ENCODE measurements at regions not wholly inside any gene's neighbourhood (a gene's known extent, or its start where the extent isn't known, plus 50 kb on each side); places are given as distances from the start of the nearest gene placed in this dataset.

GRCh38 chr12:58041441-58041840, 100.1 kb downstream of the ATP23 start:
- Histone ChIP-seq H3K4me3 (no peak overlapping the region), H3K27me3 (ENCODE audit: low read depth) (no peaks in the 10 kb centered on the region), H3K9me3 (peaks cover 2% of the 10 kb centered on the region), H3K4me1 (no peaks in the 10 kb centered on the region), H3K36me3 (replicated peaks) (no peaks in the 10 kb centered on the region)
- no peak for DNase-seq (ENCODE audit: low spot score in 2 of 2)
- in situ Hi-C loops (cut with MboI; ENCODE audit: low sequenced_read_pairs): no loop called here

- Histone ChIP-seq H3K4me3 (no peak overlapping the region), H3K27me3 (ENCODE audit: low read depth) (no peaks in the 10 kb centered on the region), H3K4me1 (no peaks in the 10 kb centered on the region), H3K36me3 (replicated peaks) (no peaks in the 10 kb centered on the region), H3K9me3 (no peaks in the 10 kb centered on the region)
- no peak for DNase-seq (ENCODE audit: low spot score in 2 of 2)
- in situ Hi-C loops (cut with MboI; ENCODE audit: low sequenced_read_pairs): no loop called here
Observed at GRCh38 chr12:58044966-58045365, 103.6 kb downstream of the ATP23 start.

GRCh38 chr12:58046271-58046670, 104.9 kb downstream of the ATP23 start:
- Histone ChIP-seq H3K36me3 (replicated peaks) (no peaks in the 10 kb centered on the region), H3K4me3 (no peak overlapping the region), H3K27me3 (ENCODE audit: low read depth) (no peaks in the 10 kb centered on the region), H3K9me3 (no peaks in the 10 kb centered on the region), H3K4me1 (no peaks in the 10 kb centered on the region)
- no peak for DNase-seq (ENCODE audit: low spot score in 2 of 2)
- in situ Hi-C loops (cut with MboI; ENCODE audit: low sequenced_read_pairs): no loop called here

DNA sequence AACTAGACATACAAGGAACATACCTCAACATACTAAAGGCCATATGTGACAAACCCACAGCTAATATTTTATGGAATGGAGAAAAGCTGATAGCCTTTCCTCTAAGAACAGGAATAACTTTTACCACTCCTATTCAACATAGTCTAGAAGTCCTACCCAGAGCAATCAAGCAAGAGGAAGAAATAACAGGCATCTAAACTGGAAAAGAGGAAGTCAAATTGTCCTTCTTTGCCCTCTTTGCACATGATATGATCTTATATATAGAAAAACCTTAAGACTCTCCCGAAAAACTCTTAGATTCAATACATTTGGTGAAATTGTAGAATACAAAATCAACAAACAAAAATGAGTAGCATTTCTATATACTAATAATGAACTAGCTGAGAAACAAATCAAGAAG, 110.0 kb downstream of the ATP23 start:
- Histone ChIP-seq H3K27me3 (ENCODE audit: low read depth) (no peaks in the 10 kb centered on the region), H3K4me3 (no peak overlapping the region), H3K36me3 (replicated peaks) (no peaks in the 10 kb centered on the region), H3K4me1 (no peaks in the 10 kb centered on the region), H3K9me3 (no peaks in the 10 kb centered on the region)
- in situ Hi-C loops (cut with MboI; ENCODE audit: low sequenced_read_pairs): no loop called here
- no peak for DNase-seq (ENCODE audit: low spot score in 2 of 2)

GRCh38 chr12:58064666-58065065, 123.3 kb downstream of the ATP23 start:
- Histone ChIP-seq H3K36me3 (replicated peaks) (no peaks in the 10 kb centered on the region), H3K27me3 (ENCODE audit: low read depth) (no peaks in the 10 kb centered on the region)
- in situ Hi-C loops (cut with MboI; ENCODE audit: low sequenced_read_pairs): no loop called here

GRCh38 chr12:58066296-58066695, 124.9 kb downstream of the ATP23 start:
- no peaks in the 10 kb centered on the region for H3K9me3 ChIP-seq
- no peak for DNase-seq (ENCODE audit: low spot score in 2 of 2)
- in situ Hi-C loops (cut with MboI; ENCODE audit: low sequenced_read_pairs): no loop called here

More at GRCh38 chr12:58064666-58065065, 123.3 kb downstream of the ATP23 start:
- Histone ChIP-seq H3K9me3 (no peaks in the 10 kb centered on the region), H3K4me1 (no peaks in the 10 kb centered on the region), H3K4me3 (no peak overlapping the region)
- DNase-seq (ENCODE audit: low spot score in 2 of 2): no peak

DNA sequence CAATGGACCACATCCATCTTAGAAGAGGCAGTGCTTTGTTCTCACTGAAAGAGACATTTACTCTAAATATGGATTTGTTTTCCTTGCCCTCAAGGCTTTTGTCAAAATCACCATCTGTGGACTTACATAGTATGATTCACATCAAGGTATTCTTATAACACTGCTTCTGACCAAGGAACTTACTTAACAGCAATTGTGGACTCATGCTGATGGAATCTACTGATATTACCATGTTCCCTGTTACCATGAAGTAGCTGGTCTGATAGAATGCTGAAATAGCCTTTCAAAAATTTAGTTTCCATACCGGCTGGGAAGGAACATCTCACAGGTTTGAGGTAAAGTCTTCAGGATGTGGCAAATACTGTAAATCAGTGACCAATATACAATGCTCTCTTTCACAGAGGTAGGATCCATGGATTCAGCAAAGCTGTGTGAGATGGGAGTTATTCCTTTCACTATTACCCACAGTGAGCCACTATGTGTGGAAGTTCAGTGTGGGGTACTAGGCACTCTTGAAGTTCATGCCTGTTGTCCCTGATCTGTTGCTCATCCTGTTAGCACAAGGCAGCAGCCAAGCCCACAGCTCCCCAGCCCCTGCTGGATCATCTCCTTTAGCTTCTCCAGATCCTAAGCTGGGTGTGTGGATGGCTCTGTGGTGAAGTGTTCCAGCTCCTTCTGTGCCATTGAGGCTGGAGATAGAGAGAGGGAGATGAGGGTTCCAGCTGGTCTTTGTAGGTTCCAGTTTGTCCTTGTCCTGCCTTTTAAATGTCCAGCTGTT, 126.4 kb downstream of the ATP23 start:
- H3K4me3 ChIP-seq: no peak overlapping the region
- no peaks in the 10 kb centered on the region for H3K36me3 ChIP-seq (replicated peaks)
- H3K27me3 ChIP-seq (ENCODE audit: low read depth): no peaks in the 10 kb centered on the region
- no peaks in the 10 kb centered on the region for H3K4me1 ChIP-seq
- no peaks in the 10 kb centered on the region for H3K9me3 ChIP-seq
- in situ Hi-C loops (cut with MboI; ENCODE audit: low sequenced_read_pairs): no loop called here
- no peak for DNase-seq (ENCODE audit: low spot score in 2 of 2)

More at GRCh38 chr12:58066296-58066695, 124.9 kb downstream of the ATP23 start:
- no peaks in the 10 kb centered on the region for H3K4me1 ChIP-seq
- H3K4me3 ChIP-seq: no peak overlapping the region
- H3K36me3 ChIP-seq (replicated peaks): no peaks in the 10 kb centered on the region
- no peaks in the 10 kb centered on the region for H3K27me3 ChIP-seq (ENCODE audit: low read depth)

DNA sequence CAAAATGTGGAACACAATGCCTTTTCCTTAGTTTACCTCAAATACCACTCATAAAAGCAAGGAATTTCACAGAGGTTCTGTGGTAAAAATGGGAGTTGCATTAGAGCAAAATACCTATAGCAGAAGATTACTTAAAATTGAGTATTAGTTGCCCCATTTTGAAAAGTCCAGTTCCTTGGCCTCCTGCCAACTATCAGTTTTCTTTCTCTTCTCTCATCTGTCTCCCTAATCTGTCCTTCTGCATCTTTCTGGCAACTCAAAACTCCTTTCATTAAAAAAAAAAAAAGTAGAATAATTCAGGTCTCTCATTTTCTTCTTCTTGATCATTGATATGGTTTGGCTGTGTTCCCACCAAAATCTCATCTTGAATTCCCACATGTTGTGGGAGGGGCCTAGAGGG, 127.3 kb downstream of the ATP23 start:
- Histone ChIP-seq H3K27me3 (ENCODE audit: low read depth) (no peaks in the 10 kb centered on the region), H3K4me3 (no peak overlapping the region), H3K4me1 (no peaks in the 10 kb centered on the region), H3K36me3 (replicated peaks) (no peaks in the 10 kb centered on the region), H3K9me3 (no peaks in the 10 kb centered on the region)
- in situ Hi-C loops (cut with MboI; ENCODE audit: low sequenced_read_pairs): no loop called here
- DNase-seq (ENCODE audit: low spot score in 2 of 2): no peak

DNA sequence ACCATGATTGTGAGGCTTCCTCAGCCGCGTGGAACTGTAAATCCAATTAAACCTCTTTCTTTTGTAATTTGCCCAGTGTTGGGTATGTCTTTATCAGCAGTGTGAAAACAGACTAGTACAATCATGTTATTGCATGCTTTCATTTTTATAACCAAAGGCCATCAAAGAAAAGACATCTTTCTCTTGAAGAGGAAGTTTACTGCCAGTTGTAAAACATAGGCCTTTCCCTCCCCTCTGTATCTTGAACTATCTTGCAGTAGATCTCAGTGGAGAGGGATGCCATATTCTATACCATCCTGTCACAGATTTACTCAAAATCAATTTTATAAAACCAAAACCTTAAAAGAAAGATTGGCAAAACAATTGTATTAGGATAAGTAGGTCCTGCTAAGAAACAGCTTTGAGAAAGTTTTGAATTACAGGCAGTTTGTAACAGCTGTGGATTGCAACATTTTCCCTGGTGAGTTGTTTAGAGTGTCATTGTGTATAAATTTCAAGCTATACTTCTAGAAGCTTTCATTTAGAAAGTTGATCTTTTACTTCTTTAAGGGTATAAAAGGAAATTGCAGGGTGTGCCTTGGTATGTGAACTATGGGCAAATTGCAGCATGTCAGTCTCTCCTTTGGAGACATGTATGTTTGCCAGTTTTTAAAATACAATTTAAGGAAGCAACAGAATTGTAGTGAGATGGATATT, 128.0 kb downstream of the ATP23 start:
- H3K36me3 ChIP-seq (replicated peaks): no peaks in the 10 kb centered on the region
- no peak for DNase-seq (ENCODE audit: low spot score in 2 of 2)
- in situ Hi-C loops (cut with MboI; ENCODE audit: low sequenced_read_pairs): no loop called here
- no peaks in the 10 kb centered on the region for H3K27me3 ChIP-seq (ENCODE audit: low read depth)
- no peaks in the 10 kb centered on the region for H3K9me3 ChIP-seq
- H3K4me1 ChIP-seq: no peaks in the 10 kb centered on the region
- H3K4me3 ChIP-seq: no peak overlapping the region

- H3K9me3 ChIP-seq: no peaks in the 10 kb centered on the region
- H3K36me3 ChIP-seq (replicated peaks): no peaks in the 10 kb centered on the region
- H3K4me3 ChIP-seq: no peak overlapping the region
- H3K4me1 ChIP-seq: no peaks in the 10 kb centered on the region
- no peak for DNase-seq (ENCODE audit: low spot score in 2 of 2)
- in situ Hi-C loops (cut with MboI; ENCODE audit: low sequenced_read_pairs): no loop called here
- no peaks in the 10 kb centered on the region for H3K27me3 ChIP-seq (ENCODE audit: low read depth)
Observed at GRCh38 chr12:58071994-58072393, 130.6 kb downstream of the ATP23 start.

DNA sequence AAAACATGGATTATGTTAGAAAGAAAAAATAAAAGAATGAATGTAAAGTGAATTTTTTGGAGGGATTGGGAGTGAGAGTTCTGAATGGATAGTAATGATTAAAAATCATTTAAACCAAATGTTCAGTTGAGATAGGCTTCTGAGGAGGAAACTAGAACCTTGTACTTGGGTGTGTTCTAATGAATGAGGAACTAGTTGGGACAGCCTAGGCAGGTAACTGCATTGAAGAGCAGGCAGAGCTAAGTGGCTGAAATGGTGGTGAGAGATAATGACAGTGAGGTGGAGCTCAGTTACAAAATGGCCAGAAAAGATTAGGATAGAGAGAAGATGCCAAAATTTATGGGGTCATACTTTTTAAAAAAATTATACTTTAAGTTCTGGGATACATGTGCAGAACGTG, 132.9 kb downstream of the ATP23 start:
- Histone ChIP-seq H3K4me3 (no peak overlapping the region), H3K4me1 (no peaks in the 10 kb centered on the region)
- in situ Hi-C loops (cut with MboI; ENCODE audit: low sequenced_read_pairs): no loop called here

GRCh38 chr12:58079806-58080205, 138.4 kb downstream of the ATP23 start:
- Histone ChIP-seq H3K4me3 (no peak overlapping the region), H3K36me3 (replicated peaks) (no peaks in the 10 kb centered on the region), H3K9me3 (no peaks in the 10 kb centered on the region), H3K4me1 (no peaks in the 10 kb centered on the region), H3K27me3 (ENCODE audit: low read depth) (no peaks in the 10 kb centered on the region)
- in situ Hi-C loops (cut with MboI; ENCODE audit: low sequenced_read_pairs): no loop called here
- no peak for DNase-seq (ENCODE audit: low spot score in 2 of 2)

More for the DNA sequence above, 132.9 kb downstream of the ATP23 start:
- H3K36me3 ChIP-seq (replicated peaks): no peaks in the 10 kb centered on the region
- DNase-seq (ENCODE audit: low spot score in 2 of 2): no peak
- H3K9me3 ChIP-seq: no peaks in the 10 kb centered on the region
- no peaks in the 10 kb centered on the region for H3K27me3 ChIP-seq (ENCODE audit: low read depth)

DNA sequence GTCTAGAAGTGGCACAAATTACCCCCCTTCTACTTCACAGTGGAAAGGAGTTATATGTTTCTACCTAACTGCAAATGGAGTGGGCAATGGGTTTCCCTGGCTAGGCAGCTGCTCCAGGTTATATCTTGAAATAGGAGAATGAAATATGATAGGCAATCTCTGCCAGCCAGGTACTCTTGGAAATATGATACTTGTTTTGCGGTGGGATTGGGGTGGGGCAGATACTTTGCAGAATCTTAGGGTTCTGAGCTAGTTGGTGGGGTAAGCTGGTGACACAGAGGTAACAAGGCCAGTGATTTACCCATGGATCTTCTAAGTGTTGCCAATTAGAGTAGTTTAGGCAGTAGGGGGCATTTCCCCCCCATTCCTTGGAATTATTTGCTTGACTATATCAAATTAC, 140.1 kb downstream of the ATP23 start:
- in situ Hi-C loops (cut with MboI; ENCODE audit: low sequenced_read_pairs): no loop called here
- no peaks in the 10 kb centered on the region for H3K27me3 ChIP-seq (ENCODE audit: low read depth)
- H3K4me3 ChIP-seq: no peak overlapping the region
- no peaks in the 10 kb centered on the region for H3K36me3 ChIP-seq (replicated peaks)
- H3K9me3 ChIP-seq: no peaks in the 10 kb centered on the region
- DNase-seq (ENCODE audit: low spot score in 2 of 2): no peak
- H3K4me1 ChIP-seq: no peaks in the 10 kb centered on the region

GRCh38 chr12:58082996-58083395, 141.6 kb downstream of the ATP23 start:
- H3K27me3 ChIP-seq (ENCODE audit: low read depth): no peaks in the 10 kb centered on the region
- in situ Hi-C loops (cut with MboI; ENCODE audit: low sequenced_read_pairs): no loop called here
- no peaks in the 10 kb centered on the region for H3K36me3 ChIP-seq (replicated peaks)
- no peak overlapping the region for H3K4me3 ChIP-seq
- H3K9me3 ChIP-seq: no peaks in the 10 kb centered on the region
- no peak for DNase-seq (ENCODE audit: low spot score in 2 of 2)
- no peaks in the 10 kb centered on the region for H3K4me1 ChIP-seq

All from HAP-1 (cell line).